Loucy (cell line): ENCODE measurements at regions not wholly inside any gene's neighbourhood (a gene's known extent, or its start where the extent isn't known, plus 50 kb on each side); places are given as distances from the start of the nearest gene placed in this dataset.
"Not testable (repeated sequence)": the region's sequence is repeated elsewhere in the genome, so short reads cannot be mapped to it uniquely, and the experiment has no call there.

Experiments used
- H2AFZ ChIP-seq: fragments of 200-600 bp; sonication (generic); 2 replicates; pipeline ENCODE4 v1.6.0; 2016; ENCODE audit warnings: antibody characterized with exemption, mild to moderate bottlenecking, low read length, moderate library complexity
- H3F3A ChIP-seq: fragments of 200-600 bp; 2 replicates; pipeline ENCODE4 v1.6.0; 2016; ENCODE audit warnings: antibody characterized with exemption, low read depth, mild to moderate bottlenecking
- H3K27me3 ChIP-seq: fragments of 200-600 bp; sonication (generic); 2 replicates; pipeline ENCODE4 v1.6.1; 2014; ENCODE audit warnings: low read length, mild to moderate bottlenecking; ENCODE audit not compliant: insufficient read depth, poor library complexity, severe bottlenecking
- H3K36me3 ChIP-seq: fragments of 200-600 bp; sonication (generic); 2 replicates; pipeline ENCODE4 v1.6.1; 2016; ENCODE audit warnings: low read length; ENCODE audit not compliant: insufficient read depth
- H3K4me1 ChIP-seq: fragments of 200-600 bp; sonication (generic); 2 replicates; pipeline ENCODE4 v1.5.1; 2014; ENCODE audit warnings: low read length, mild to moderate bottlenecking; ENCODE audit not compliant: insufficient read depth, poor library complexity, severe bottlenecking
- H3K4me2 ChIP-seq: fragments of 200-600 bp; sonication (generic); 2 replicates; pipeline ENCODE4 v1.6.0; 2014; ENCODE audit warnings: antibody characterized with exemption, low read length, low read depth, mild to moderate bottlenecking; ENCODE audit not compliant: poor library complexity, severe bottlenecking
- H3K4me3 ChIP-seq: fragments of 200-600 bp; sonication (generic); 2 replicates; pipeline ENCODE4 v1.5.1; 2014; ENCODE audit warnings: low read length, mild to moderate bottlenecking, mixed read lengths; ENCODE audit not compliant: poor library complexity, severe bottlenecking
- H3K79me2 ChIP-seq: fragments of 200-600 bp; sonication (generic); 2 replicates; pipeline ENCODE4 v1.6.1; 2014; ENCODE audit warnings: low read length; ENCODE audit not compliant: insufficient read depth
- H3K9ac ChIP-seq: fragments of 200-600 bp; sonication (generic); 2 replicates; pipeline ENCODE4 v1.6.0; 2014; ENCODE audit warnings: mild to moderate bottlenecking, low read depth, low read length, moderate library complexity; ENCODE audit not compliant: poor library complexity, severe bottlenecking
- H3K9me2 ChIP-seq: fragments of 200-600 bp; sonication (generic); replicated peaks from 2 replicates; pipeline ENCODE4 v1.6.1; 2016; ENCODE audit warnings: low read depth, low read length, mixed read lengths
- H3K9me3 ChIP-seq: fragments of 200-600 bp; sonication (generic); 2 replicates; pipeline ENCODE4 v1.6.1; 2014; ENCODE audit warnings: mild to moderate bottlenecking, antibody characterized with exemption, low read length, low read depth; ENCODE audit not compliant: insufficient read depth
- H4K20me1 ChIP-seq: fragments of 200-600 bp; sonication (generic); 2 replicates; pipeline ENCODE4 v1.6.0; 2014; ENCODE audit warnings: antibody characterized with exemption, low read length, mild to moderate bottlenecking; ENCODE audit not compliant: insufficient read depth, poor library complexity, severe bottlenecking
- CTCF ChIP-seq: fragments of 200-600 bp; sonication (generic); conservative IDR thresholded peaks from 2 replicates; pipeline ENCODE4 v1.5.1; 2014; ENCODE audit warnings: mild to moderate bottlenecking, antibody characterized with exemption, low read length
- EZH2phosphoT487 ChIP-seq: fragments of 200-600 bp; IDR thresholded peaks from 2 replicates; pipeline ENCODE4 v1.6.1; 2018; ENCODE audit warnings: antibody characterized with exemption, mild to moderate bottlenecking, moderate library complexity, borderline replicate concordance

DNA sequence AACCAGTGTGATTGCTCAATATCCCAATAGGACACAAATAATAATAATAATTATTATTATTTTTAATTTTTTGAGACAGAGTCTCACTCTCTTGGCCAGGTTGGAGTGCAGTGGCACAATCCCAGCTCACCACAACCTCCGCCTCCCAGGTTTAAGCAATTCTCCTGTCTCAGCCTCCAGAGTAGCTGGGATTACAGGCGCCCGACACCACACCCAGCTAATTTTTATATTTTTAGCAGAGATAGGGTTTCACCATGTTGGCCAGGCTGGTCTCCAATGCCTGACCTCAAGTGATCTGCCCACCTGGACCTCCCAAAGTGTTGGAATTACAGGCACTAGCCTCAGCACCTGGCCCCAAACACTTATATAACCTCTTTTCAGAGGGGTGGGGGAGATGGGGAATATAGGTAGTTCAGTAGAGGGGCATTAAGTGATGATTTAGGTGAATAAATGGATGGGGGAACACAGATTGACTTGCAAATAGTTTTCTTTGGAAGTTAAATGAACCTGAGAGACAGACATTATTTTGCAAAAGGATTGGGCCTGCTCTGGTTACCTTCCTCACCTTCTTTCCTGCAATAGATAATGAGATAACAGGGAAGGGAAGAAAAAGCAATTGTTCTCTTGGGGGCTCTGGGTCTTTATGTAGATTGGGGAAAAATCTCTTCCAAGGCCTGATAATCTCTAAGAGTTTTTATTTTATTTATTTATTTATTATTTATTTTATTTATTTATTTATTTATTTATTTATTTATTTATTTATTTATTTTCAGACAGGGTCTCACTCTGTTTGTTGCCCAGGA lies 57.7 kb downstream of the RESF1 start:
- Histone ChIP-seq H3K9me3 (no peaks in the 10 kb centered on the region), H3K36me3 (no peaks in the 10 kb centered on the region), H3K79me2 (no peaks in the 10 kb centered on the region), H3F3A (no peaks in the 10 kb centered on the region), H3K4me3 (no peak overlapping the region), H4K20me1 (no peaks in the 10 kb centered on the region), H3K4me1 (no peaks in the 10 kb centered on the region), H3K27me3 (no peaks in the 10 kb centered on the region), H3K9me2 (no peaks in the 10 kb centered on the region), H2AFZ (no peak overlapping the region), H3K9ac (no peak overlapping the region), H3K4me2 (no peak overlapping the region)
- TF ChIP-seq CTCF (no peak), EZH2phosphoT487 (no peak)

GRCh38 chr12:32021346-32021773 lies 62.1 kb downstream of the RESF1 start:
- Histone ChIP-seq H3F3A (no peaks in the 10 kb centered on the region), H3K27me3 (no peaks in the 10 kb centered on the region), H3K9me3 (no peaks in the 10 kb centered on the region), H3K9me2 (no peaks in the 10 kb centered on the region), H3K9ac (no peak overlapping the region), H4K20me1 (no peaks in the 10 kb centered on the region), H3K4me3 (no peak overlapping the region), H3K4me2 (no peak overlapping the region), H2AFZ (no peak overlapping the region), H3K4me1 (peaks cover 17% of the 10 kb centered on the region), H3K36me3 (no peaks in the 10 kb centered on the region), H3K79me2 (no peaks in the 10 kb centered on the region)
- TF ChIP-seq EZH2phosphoT487 (no peak), CTCF (no peak)

DNA sequence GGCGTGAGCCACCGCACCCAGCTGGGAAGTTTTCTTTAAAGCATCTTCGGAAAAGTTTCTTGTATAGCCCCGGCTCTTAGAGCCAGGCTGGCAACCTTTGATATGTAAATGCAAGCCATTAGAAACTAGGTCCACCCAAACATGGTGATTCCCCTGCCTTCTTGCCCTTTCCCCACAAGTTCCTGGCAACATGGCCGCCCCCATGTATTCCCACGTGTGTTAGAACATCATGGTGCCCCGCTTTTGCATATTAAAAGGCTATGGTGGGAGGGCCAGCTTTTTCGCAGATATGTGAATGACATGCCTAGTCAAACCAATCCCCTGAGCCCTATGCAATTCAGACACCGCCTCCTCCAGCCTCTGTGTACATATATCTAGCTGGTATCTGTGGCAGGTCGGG lies 63.2 kb downstream of the RESF1 start:
- H3F3A ChIP-seq, H3K9me3 ChIP-seq, H3K4me2 ChIP-seq, H3K79me2 ChIP-seq, H4K20me1 ChIP-seq, H3K27me3 ChIP-seq, H3K4me3 ChIP-seq, H3K9ac ChIP-seq, H3K36me3 ChIP-seq, H3K9me2 ChIP-seq, H2AFZ ChIP-seq: not testable (repeated sequence)
- H3K4me1 ChIP-seq = peaks cover 18% of the 10 kb centered on the region

DNA sequence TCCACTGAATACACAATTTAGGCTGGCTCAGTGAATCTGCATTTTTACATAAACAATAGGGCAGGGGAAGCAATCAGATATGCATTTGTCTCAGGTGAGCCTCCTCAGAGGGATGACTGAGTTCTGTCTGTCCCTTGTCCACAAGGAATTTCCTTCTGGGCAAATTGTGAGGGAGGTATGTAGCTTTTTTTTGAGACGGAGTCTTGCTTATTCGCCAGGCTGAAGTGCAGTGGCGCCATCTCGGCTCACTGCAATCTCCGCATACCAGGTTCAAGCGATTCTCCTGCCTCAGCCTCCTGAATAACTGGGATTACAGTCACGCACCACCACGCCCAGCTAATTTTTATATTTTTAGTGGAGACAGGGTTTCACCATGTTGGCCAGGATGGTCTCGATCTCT lies 64.6 kb downstream of the RESF1 start:
- H4K20me1 ChIP-seq = not testable (repeated sequence)

More for the DNA sequence above, 64.6 kb downstream of the RESF1 start:
- not testable (repeated sequence) for H3K9ac ChIP-seq, H3K27me3 ChIP-seq, H3F3A ChIP-seq, H3K4me2 ChIP-seq, H2AFZ ChIP-seq, H3K79me2 ChIP-seq, H3K9me2 ChIP-seq, H3K36me3 ChIP-seq, H3K4me3 ChIP-seq, H3K9me3 ChIP-seq
- peaks cover 18% of the 10 kb centered on the region for H3K4me1 ChIP-seq
